ENCODE measurements at regions not wholly inside any gene's neighbourhood (a gene's known extent, or its start where the extent isn't known, plus 50 kb on each side); places are given as distances from the start of the nearest gene placed in this dataset.
A peak's percentile ranks its signal among the peaks of the same experiment; 100 is the strongest.
"Not testable (repeated sequence)": the region's sequence is repeated elsewhere in the genome, so short reads cannot be mapped to it uniquely, and the experiment has no call there.

- DNase-seq: peak; percentile 87
These were observed 89.9 kb upstream of the GNAQ start for GRCh38 chr9:78121488-78121887.

GRCh38 chr9:78118742-78119473 is 87.3 kb upstream of the GNAQ start:
- DNase-seq: peak; percentile 80

GRCh38 chr9:78115073-78115472 is 83.5 kb upstream of the GNAQ start:
- DNase-seq: peak; percentile 70

GRCh38 chr9:78114581-78114980 is 83.0 kb upstream of the GNAQ start:
- no peak for DNase-seq

- DNase-seq: peak; percentile 53
These were observed 80.8 kb upstream of the GNAQ start for GRCh38 chr9:78112406-78112805.

GRCh38 chr9:78112004-78112403 is 80.4 kb upstream of the GNAQ start:
- DNase-seq: peak; percentile 36

GRCh38 chr9:78109075-78109474 is 77.5 kb upstream of the GNAQ start:
- no peak for DNase-seq

GRCh38 chr9:78106586-78106985 is 75.0 kb upstream of the GNAQ start:
- peak; percentile 49 for DNase-seq

- DNase-seq: peak; percentile 92
These were observed 72.4 kb upstream of the GNAQ start for GRCh38 chr9:78103971-78104433.

- no peak for DNase-seq
These were observed 69.6 kb upstream of the GNAQ start for GRCh38 chr9:78101247-78101646.

- DNase-seq: peak; percentile 70
These were observed 65.9 kb upstream of the GNAQ start for GRCh38 chr9:78097541-78097940.

GRCh38 chr9:78091731-78092130 is 60.1 kb upstream of the GNAQ start:
- DNase-seq: no peak

GRCh38 chr9:78089111-78089510 is 57.5 kb upstream of the GNAQ start:
- no peak for DNase-seq

GRCh38 chr9:78088190-78088589 is 56.6 kb upstream of the GNAQ start:
- not testable (repeated sequence) for DNase-seq

Measured in hematopoietic multipotent progenitor cell treated with erythropoietin and hydrocortisone succinate and interleukin-3 and kit ligand, for 4 days (in vitro differentiated cells).